Nephron (organoid): ENCODE measurements at regions not wholly inside any gene's neighbourhood (a gene's known extent, or its start where the extent isn't known, plus 50 kb on each side); places are given as distances from the start of the nearest gene placed in this dataset.

Experiments
- H3K27ac Mint-ChIP-seq, 3 experiments: 2 replicates each; pipeline ENCODE4 v1.8.0; 2020; ENCODE audit warnings: mixed read lengths in 3 of 3, mild to moderate bottlenecking in 2 of 3, moderate library complexity in 1 of 3
- H3K27me3 Mint-ChIP-seq: 2 replicates; pipeline ENCODE4 v1.8.0; 2021; ENCODE audit warnings: low read depth, mild to moderate bottlenecking, moderate library complexity, mixed read lengths
- H3K36me3 Mint-ChIP-seq: 2 replicates; pipeline ENCODE4 v1.8.0; 2020; ENCODE audit warnings: low read depth, mixed read lengths
- H3K4me1 Mint-ChIP-seq: 2 replicates; pipeline ENCODE4 v1.8.0; 2020; ENCODE audit warnings: mixed read lengths
- H3K4me3 Mint-ChIP-seq, 3 experiments: 2 replicates each; pipeline ENCODE4 v1.8.0; 2020; ENCODE audit warnings: mild to moderate bottlenecking in 3 of 3, mixed read lengths in 3 of 3, moderate library complexity in 2 of 3
- H3K9me3 Mint-ChIP-seq: 2 replicates; pipeline ENCODE4 v1.8.0; 2020; ENCODE audit warnings: mixed read lengths
- CTCF ChIP-seq, 3 experiments: fragments of 200-600 bp; sonication (generic); IDR thresholded peaks; one replicate each; pipeline ENCODE4 v1.5.0; 2021; ENCODE audit warnings: antibody characterized with exemption in 3 of 3; ENCODE audit not compliant: unreplicated experiment in 3 of 3

GRCh38 chrX:150127216-150127615, 188.9 kb upstream of the EOLA2 start:
- no peaks in the 10 kb centered on the region for H3K4me1 Mint-ChIP-seq
- H3K36me3 Mint-ChIP-seq, result no peaks in the 10 kb centered on the region
- H3K27ac Mint-ChIP-seq, result no peak overlapping the region
- H3K9me3 Mint-ChIP-seq, result peaks cover 20% of the 10 kb centered on the region
- no peak for TF ChIP-seq CTCF (IDR thresholded peaks at IDR 0.05; ENCODE audit: unreplicated experiment in 3 of 3)
- no peaks in the 10 kb centered on the region for H3K27me3 Mint-ChIP-seq
- no peak overlapping the region for H3K4me3 Mint-ChIP-seq

GRCh38 chrX:150143721-150144440, 205.6 kb upstream of the EOLA2 start:
- Mint-ChIP-seq H3K36me3 (no peaks in the 10 kb centered on the region), H3K9me3 (peaks cover 30% of the 10 kb centered on the region), H3K4me1 (peaks cover 12% of the 10 kb centered on the region), H3K4me3 (no peak overlapping the region), H3K27ac (no peak overlapping the region), H3K27me3 (no peaks in the 10 kb centered on the region)
- TF ChIP-seq CTCF (IDR thresholded peaks at IDR 0.05; ENCODE audit: unreplicated experiment in 3 of 3), result no peak

- Mint-ChIP-seq H3K4me1 (peaks cover 18% of the 10 kb centered on the region), H3K27me3 (peaks cover 4% of the 10 kb centered on the region), H3K36me3 (no peaks in the 10 kb centered on the region), H3K9me3 (peaks cover 25% of the 10 kb centered on the region), H3K27ac (no peak overlapping the region), H3K4me3 (no peak overlapping the region)
- TF ChIP-seq CTCF (IDR thresholded peaks at IDR 0.05; ENCODE audit: unreplicated experiment in 3 of 3), result no peak
Measured at GRCh38 chrX:150146271-150146896, 208.1 kb upstream of the EOLA2 start.

GRCh38 chrX:150148749-150149672, 210.7 kb upstream of the EOLA2 start:
- Mint-ChIP-seq H3K27ac (no peak overlapping the region), H3K9me3 (peaks cover 7% of the 10 kb centered on the region), H3K27me3 (peaks cover 4% of the 10 kb centered on the region), H3K4me3 (no peak overlapping the region), H3K4me1 (peaks cover 20% of the 10 kb centered on the region), H3K36me3 (no peaks in the 10 kb centered on the region)
- TF ChIP-seq CTCF (IDR thresholded peaks at IDR 0.05; ENCODE audit: unreplicated experiment in 3 of 3), result no peak

- no peak overlapping the region for H3K27ac Mint-ChIP-seq
- H3K36me3 Mint-ChIP-seq, result no peaks in the 10 kb centered on the region
- H3K4me3 Mint-ChIP-seq, result no peak overlapping the region
- H3K9me3 Mint-ChIP-seq, result peaks cover 4% of the 10 kb centered on the region
- peaks cover 4% of the 10 kb centered on the region for H3K27me3 Mint-ChIP-seq
- no peak for TF ChIP-seq CTCF (IDR thresholded peaks at IDR 0.05; ENCODE audit: unreplicated experiment in 3 of 3)
- H3K4me1 Mint-ChIP-seq, result peaks cover 20% of the 10 kb centered on the region
Measured at GRCh38 chrX:150150076-150150779, 211.9 kb upstream of the EOLA2 start.
